Fibroblast of lung (primary cell): ENCODE measurements at regions not wholly inside any gene's neighbourhood (a gene's known extent, or its start where the extent isn't known, plus 50 kb on each side); places are given as distances from the start of the nearest gene placed in this dataset.
"Not testable (repeated sequence)": the region's sequence is repeated elsewhere in the genome, so short reads cannot be mapped to it uniquely, and the experiment has no call there.

ENCODE experiments used
- DNase-seq, 2 donors: peaks; one replicate each; pipeline versions ENCODE4 v3.0.0 to v3.0.0-alpha.2; 2010; ENCODE audit warnings: low read depth in 2 of 2
- H2AFZ ChIP-seq: 2 replicates; pipeline ENCODE4 v1.5.1; 2012; ENCODE audit warnings: low read length, control low read depth, inconsistent platforms
- H3K27ac ChIP-seq: 2 replicates; pipeline ENCODE4 v1.5.1; 2011; ENCODE audit warnings: low read length, control low read depth; ENCODE audit not compliant: insufficient read depth
- H3K27me3 ChIP-seq: 2 replicates; pipeline ENCODE4 v1.5.1; 2011; ENCODE audit warnings: mild to moderate bottlenecking, low read length; ENCODE audit not compliant: control insufficient read depth, insufficient read depth
- H3K36me3 ChIP-seq: 2 replicates; pipeline ENCODE4 v1.5.1; 2011; ENCODE audit warnings: low read length; ENCODE audit not compliant: control insufficient read depth, insufficient read depth
- H3K4me1 ChIP-seq: 2 replicates; pipeline ENCODE4 v1.5.1; 2011; ENCODE audit warnings: low read length; ENCODE audit not compliant: control insufficient read depth, insufficient read depth; ENCODE audit errors: extremely low read depth
- H3K4me2 ChIP-seq: 2 replicates; pipeline ENCODE4 v1.5.1; 2011; ENCODE audit warnings: low read length, control low read depth; ENCODE audit not compliant: insufficient read depth; ENCODE audit errors: extremely low read depth
- H3K4me3 ChIP-seq, 4 experiments: fragments of 200-600 bp in 1 of 4; sonication (generic) in 1 of 4; replicated peaks in 1 of 4; 2 replicates each; pipeline ENCODE4 v1.5.1; 2011 to 2016; ENCODE audit warnings: low read length in 4 of 4, low read depth in 3 of 4, mild to moderate bottlenecking in 3 of 4, control low read depth in 2 of 4, inconsistent platforms in 1 of 4, mixed read lengths in 1 of 4; ENCODE audit not compliant: insufficient read depth in 1 of 4; ENCODE audit errors: control extremely low read depth in 1 of 4
- H3K79me2 ChIP-seq: 2 replicates; pipeline ENCODE4 v1.5.1; 2012; ENCODE audit warnings: mild to moderate bottlenecking, low read length, inconsistent platforms; ENCODE audit not compliant: control insufficient read depth, insufficient read depth
- H3K9ac ChIP-seq: 2 replicates; pipeline ENCODE4 v1.5.1; 2011; ENCODE audit warnings: mild to moderate bottlenecking, low read length, control low read depth; ENCODE audit not compliant: insufficient read depth
- H3K9me3 ChIP-seq: 2 replicates; pipeline ENCODE4 v1.5.1; 2012; ENCODE audit warnings: low read depth, low read length; ENCODE audit not compliant: control insufficient read depth, insufficient read depth
- H4K20me1 ChIP-seq: 2 replicates; pipeline ENCODE4 v1.5.1; 2011; ENCODE audit warnings: low read length; ENCODE audit not compliant: control insufficient read depth, insufficient read depth; ENCODE audit errors: extremely low read depth
- CTCF ChIP-seq, 2 donors: IDR thresholded peaks in 1 of 2; conservative IDR thresholded peaks in 1 of 2; 1 replicate in 1 of 2; 2 replicates in 1 of 2; pipeline ENCODE4 v1.5.1; 2011 to 2012; ENCODE audit warnings: low read length in 2 of 2, control low read depth in 1 of 2, inconsistent platforms in 1 of 2, low read depth in 1 of 2, mild to moderate bottlenecking in 1 of 2
- EZH2 ChIP-seq: IDR thresholded peaks from 2 replicates; pipeline ENCODE4 v1.5.1; 2012; ENCODE audit warnings: low read length, control low read depth, mild to moderate bottlenecking; ENCODE audit errors: missing control alignments

- no peak overlapping the region for H3K27ac ChIP-seq
- H3K79me2 ChIP-seq, result no peaks in the 10 kb centered on the region
- no peaks in the 10 kb centered on the region for H3K27me3 ChIP-seq
- no peaks in the 10 kb centered on the region for H3K4me1 ChIP-seq
- H4K20me1 ChIP-seq, result no peaks in the 10 kb centered on the region
- DNase-seq, result no peak
- TF ChIP-seq CTCF (conservative IDR thresholded peaks at IDR 0.05 in 1 of 2, IDR thresholded peaks at IDR 0.05 in 1 of 2; ENCODE audit: low read depth in 1 of 2, low read length in 2 of 2), result no peak
- TF ChIP-seq EZH2, result no peak
- no peak overlapping the region for H3K4me3 ChIP-seq
- no peak overlapping the region for H3K9ac ChIP-seq
- H3K36me3 ChIP-seq, result no peaks in the 10 kb centered on the region
- H3K9me3 ChIP-seq, result no peaks in the 10 kb centered on the region
- H2AFZ ChIP-seq, result no peak overlapping the region
- no peak overlapping the region for H3K4me2 ChIP-seq
Measured at GRCh38 chr5:68685863-68686262, 408.0 kb upstream of the SLC30A5 start.

- no peak for TF ChIP-seq CTCF (conservative IDR thresholded peaks at IDR 0.05 in 1 of 2, IDR thresholded peaks at IDR 0.05 in 1 of 2; ENCODE audit: low read depth in 1 of 2, low read length in 2 of 2)
- TF ChIP-seq EZH2, result no peak
Measured at GRCh38 chr5:68688547-68688946, 405.3 kb upstream of the SLC30A5 start.

GRCh38 chr5:68689010-68689409, 404.8 kb upstream of the SLC30A5 start:
- no peaks in the 10 kb centered on the region for H3K27me3 ChIP-seq
- no peaks in the 10 kb centered on the region for H3K79me2 ChIP-seq
- no peak for DNase-seq
- H3K9me3 ChIP-seq, result no peaks in the 10 kb centered on the region
- no peak overlapping the region for H3K9ac ChIP-seq
- no peaks in the 10 kb centered on the region for H4K20me1 ChIP-seq
- no peaks in the 10 kb centered on the region for H3K4me1 ChIP-seq
- TF ChIP-seq EZH2, result no peak
- no peak for TF ChIP-seq CTCF (conservative IDR thresholded peaks at IDR 0.05 in 1 of 2, IDR thresholded peaks at IDR 0.05 in 1 of 2; ENCODE audit: low read depth in 1 of 2, low read length in 2 of 2)
- H3K4me3 ChIP-seq, result no peak overlapping the region
- H3K4me2 ChIP-seq, result no peak overlapping the region
- no peaks in the 10 kb centered on the region for H3K36me3 ChIP-seq
- no peak overlapping the region for H2AFZ ChIP-seq
- no peak overlapping the region for H3K27ac ChIP-seq

More at GRCh38 chr5:68688547-68688946, 405.3 kb upstream of the SLC30A5 start:
- Histone ChIP-seq H3K4me1 (no peaks in the 10 kb centered on the region), H3K9me3 (no peaks in the 10 kb centered on the region), H3K27ac (no peak overlapping the region), H3K79me2 (no peaks in the 10 kb centered on the region), H3K27me3 (no peaks in the 10 kb centered on the region), H3K9ac (no peak overlapping the region), H4K20me1 (no peaks in the 10 kb centered on the region), H3K4me2 (no peak overlapping the region), H2AFZ (no peak overlapping the region), H3K36me3 (no peaks in the 10 kb centered on the region), H3K4me3 (no peak overlapping the region)
- no peak for DNase-seq

- not testable (repeated sequence) for H3K36me3 ChIP-seq, DNase-seq, H3K27ac ChIP-seq, H3K27me3 ChIP-seq, H3K4me2 ChIP-seq, H3K4me1 ChIP-seq, H3K79me2 ChIP-seq, H2AFZ ChIP-seq, H3K4me3 ChIP-seq, H4K20me1 ChIP-seq, H3K9ac ChIP-seq, H3K9me3 ChIP-seq
Measured at GRCh38 chr5:68691874-68692273, 401.9 kb upstream of the SLC30A5 start.
